PFSK-1 (cell line): ENCODE measurements at regions not wholly inside any gene's neighbourhood (a gene's known extent, or its start where the extent isn't known, plus 50 kb on each side); places are given as distances from the start of the nearest gene placed in this dataset.

Experiments
- FOXP2 ChIP-seq: optimal IDR thresholded peaks from 2 replicates; pipeline ENCODE3; 2011; ENCODE audit warnings: borderline replicate concordance, control low read depth, inconsistent platforms; ENCODE audit not compliant: insufficient read depth; ENCODE audit errors: extremely low read length, extremely low read depth
- POLR2AphosphoS5 ChIP-seq: IDR thresholded peaks from 2 replicates; pipeline ENCODE4 v1.6.1; 2012; ENCODE audit warnings: low read depth, mild to moderate bottlenecking, control low read depth, low read length, moderate library complexity
- REST ChIP-seq, 2 experiments: IDR thresholded peaks; 2 replicates each; pipeline versions ENCODE4 v1.6.1 to v1.8.0; 2011 to 2012; ENCODE audit warnings: low read depth in 2 of 2, low read length in 2 of 2, control low read depth in 1 of 2, inconsistent platforms in 1 of 2, mild to moderate bottlenecking in 1 of 2, moderate library complexity in 1 of 2; ENCODE audit not compliant: insufficient read depth in 1 of 2
- SIN3A ChIP-seq: IDR thresholded peaks from 2 replicates; pipeline ENCODE4 v1.6.1; 2012; ENCODE audit warnings: mild to moderate bottlenecking, low read length, moderate library complexity, borderline replicate concordance; ENCODE audit not compliant: insufficient read depth
- TAF1 ChIP-seq: IDR thresholded peaks from 2 replicates; pipeline ENCODE4 v1.6.1; 2012; ENCODE audit warnings: low read length, control low read depth, borderline replicate concordance; ENCODE audit not compliant: insufficient read depth

- no peak for TF ChIP-seq SIN3A
- no peak for TF ChIP-seq REST (IDR thresholded peaks at IDR 0.05; ENCODE audit: insufficient read depth in 1 of 2, low read depth in 2 of 2, low read length in 2 of 2)
- TF ChIP-seq FOXP2: no peak
- no peak for TF ChIP-seq TAF1
- TF ChIP-seq POLR2AphosphoS5: no peak
These were observed 286.8 kb upstream of the UMPS start for GRCh38 chr3:124443446-124443845.

- no peak for TF ChIP-seq SIN3A
- TF ChIP-seq FOXP2: no peak
- TF ChIP-seq TAF1: no peak
- TF ChIP-seq REST (IDR thresholded peaks at IDR 0.05; ENCODE audit: insufficient read depth in 1 of 2, low read depth in 2 of 2, low read length in 2 of 2): no peak
- TF ChIP-seq POLR2AphosphoS5: no peak
These were observed 286.2 kb upstream of the UMPS start for GRCh38 chr3:124444075-124444474.

GRCh38 chr3:124444896-124445295 lies 285.4 kb upstream of the UMPS start:
- TF ChIP-seq TAF1 (no peak), POLR2AphosphoS5 (no peak), SIN3A (no peak), FOXP2 (no peak), REST (IDR thresholded peaks at IDR 0.05; ENCODE audit: insufficient read depth in 1 of 2, low read depth in 2 of 2, low read length in 2 of 2) (no peak)

GRCh38 chr3:124447845-124448244 lies 282.4 kb upstream of the UMPS start:
- TF ChIP-seq REST (IDR thresholded peaks at IDR 0.05; ENCODE audit: insufficient read depth in 1 of 2, low read depth in 2 of 2, low read length in 2 of 2) (no peak), POLR2AphosphoS5 (no peak), FOXP2 (no peak), SIN3A (no peak), TAF1 (no peak)

- TF ChIP-seq SIN3A (no peak), REST (IDR thresholded peaks at IDR 0.05; ENCODE audit: insufficient read depth in 1 of 2, low read depth in 2 of 2, low read length in 2 of 2) (no peak), TAF1 (no peak), POLR2AphosphoS5 (no peak), FOXP2 (no peak)
These were observed 281.3 kb upstream of the UMPS start for GRCh38 chr3:124448954-124449353.
